GM23338 (cell line): ENCODE measurements at regions not wholly inside any gene's neighbourhood (a gene's known extent, or its start where the extent isn't known, plus 50 kb on each side); places are given as distances from the start of the nearest gene placed in this dataset.

ENCODE experiments used
- ATAC-seq: fragments of 200-7000 bp; cut with Tn5 transposase; 3 replicates; pipeline ENCODE4 v1.9.1; 2020
- DNase-seq: peaks from one replicate; pipeline ENCODE4 v3.0.0-alpha.2; 2015; ENCODE audit warnings: low spot score
- H2AFZ ChIP-seq: fragments of 200-600 bp; sonication (generic); 2 replicates; pipeline ENCODE4 v1.8.0; 2016; ENCODE audit warnings: antibody characterized with exemption, mild to moderate bottlenecking, moderate library complexity
- H3F3A ChIP-seq: fragments of 200-600 bp; sonication (generic); replicated peaks from 2 replicates; pipeline ENCODE4 v1.8.0; 2017; ENCODE audit warnings: antibody characterized with exemption, mixed run types, low read depth
- H3K27ac ChIP-seq: fragments of 200-600 bp; sonication (generic); 2 replicates; pipeline ENCODE4 v1.6.1; 2016; ENCODE audit warnings: low read depth
- H3K27me3 ChIP-seq: fragments of 200-600 bp; sonication (generic); 2 replicates; pipeline ENCODE4 v1.8.0; 2016; ENCODE audit warnings: mild to moderate bottlenecking, mixed run types, moderate library complexity; ENCODE audit not compliant: insufficient read depth
- H3K36me3 ChIP-seq: fragments of 200-600 bp; sonication (generic); 2 replicates; pipeline ENCODE4 v1.8.0; 2016; ENCODE audit warnings: mild to moderate bottlenecking; ENCODE audit not compliant: insufficient read depth
- H3K4me1 ChIP-seq: fragments of 200-600 bp; sonication (generic); 2 replicates; pipeline ENCODE4 v1.8.0; 2016; ENCODE audit warnings: mild to moderate bottlenecking, moderate library complexity; ENCODE audit not compliant: insufficient read depth
- H3K4me2 ChIP-seq: fragments of 200-600 bp; sonication (generic); 2 replicates; pipeline ENCODE4 v1.7.1; 2017; ENCODE audit warnings: mixed run types
- H3K4me3 ChIP-seq: fragments of 200-600 bp; sonication (generic); 2 replicates; pipeline ENCODE4 v1.6.1; 2016; ENCODE audit warnings: mixed run types
- H3K79me2 ChIP-seq: fragments of 200-600 bp; sonication (generic); replicated peaks from 2 replicates; pipeline ENCODE4 v1.8.0; 2017; ENCODE audit warnings: mild to moderate bottlenecking; ENCODE audit not compliant: insufficient read depth
- H3K9me2 ChIP-seq: fragments of 200-600 bp; sonication (generic); 2 replicates; pipeline ENCODE4 v1.8.0; 2017; ENCODE audit not compliant: insufficient read depth
- H4K20me1 ChIP-seq: fragments of 200-600 bp; sonication (generic); replicated peaks from 2 replicates; pipeline ENCODE4 v1.8.0; 2017; ENCODE audit warnings: mild to moderate bottlenecking; ENCODE audit not compliant: insufficient read depth
- H3K27ac Mint-ChIP-seq: 2 replicates; pipeline ENCODE4 v1.8.0; 2020; ENCODE audit warnings: inconsistent platforms, mild to moderate bottlenecking, moderate library complexity, mixed read lengths
- H3K27me3 Mint-ChIP-seq: 3 replicates; pipeline ENCODE4 v1.8.0; 2022; ENCODE audit warnings: low read depth, mild to moderate bottlenecking, moderate library complexity, mixed read lengths, inconsistent platforms; ENCODE audit not compliant: insufficient read depth, poor library complexity
- H3K36me3 Mint-ChIP-seq: 3 replicates; pipeline ENCODE4 v1.8.0; 2021; ENCODE audit warnings: low read depth, mild to moderate bottlenecking, inconsistent platforms, moderate library complexity, mixed read lengths
- H3K4me1 Mint-ChIP-seq: 3 replicates; pipeline ENCODE4 v1.8.0; 2020; ENCODE audit warnings: mild to moderate bottlenecking, inconsistent platforms, mixed read lengths
- H3K4me3 Mint-ChIP-seq: 3 replicates; pipeline ENCODE4 v1.8.0; 2021; ENCODE audit warnings: moderate library complexity, mild to moderate bottlenecking, inconsistent platforms, mixed read lengths
- H3K9me3 Mint-ChIP-seq: 3 replicates; pipeline ENCODE4 v1.8.0; 2020; ENCODE audit warnings: moderate library complexity, mild to moderate bottlenecking, inconsistent platforms, mixed read lengths
- CREB1 ChIP-seq: fragments of 250-450 bp; sonication (Bioruptor Pico); IDR thresholded peaks from 2 replicates; pipeline ENCODE4 v1.5.0; 2020; ENCODE audit warnings: low read depth, mild to moderate bottlenecking, moderate library complexity
- CTCF ChIP-seq, 2 experiments: fragments of 200-600 bp in 1 of 2; sonication (generic) in 1 of 2; conservative IDR thresholded peaks; 2 replicates each; pipeline versions ENCODE4 v1.5.1 to v1.6.1; 2016 to 2017; ENCODE audit warnings: antibody characterized with exemption in 2 of 2, low read depth in 2 of 2, mild to moderate bottlenecking in 2 of 2, moderate library complexity in 1 of 2
- ETS1 ChIP-seq: IDR thresholded peaks from 2 replicates; pipeline ENCODE4 v1.6.1; 2016; ENCODE audit warnings: antibody characterized with exemption
- EZH2 ChIP-seq: fragments of 200-600 bp; sonication (generic); IDR thresholded peaks from one replicate; pipeline ENCODE4 v1.8.0; 2017; ENCODE audit warnings: antibody characterized with exemption, mild to moderate bottlenecking, low read depth; ENCODE audit not compliant: unreplicated experiment
- EZH2phosphoT487 ChIP-seq: fragments of 200-600 bp; sonication (generic); IDR thresholded peaks from one replicate; pipeline ENCODE4 v1.8.1; 2018; ENCODE audit warnings: antibody characterized with exemption; ENCODE audit not compliant: unreplicated experiment
- JUNB ChIP-seq: IDR thresholded peaks from one replicate; pipeline ENCODE4 v1.6.1; 2016; ENCODE audit warnings: antibody characterized with exemption; ENCODE audit not compliant: unreplicated experiment
- NANOG ChIP-seq: IDR thresholded peaks from 2 replicates; pipeline ENCODE4 v1.6.1; 2016; ENCODE audit warnings: antibody characterized with exemption, borderline replicate concordance
- POLR2AphosphoS5 ChIP-seq: IDR thresholded peaks from 2 replicates; pipeline ENCODE4 v1.6.1; 2016; ENCODE audit warnings: antibody characterized with exemption, low read depth
- REST ChIP-seq: IDR thresholded peaks from one replicate; pipeline ENCODE4 v1.6.1; 2018; ENCODE audit warnings: antibody characterized with exemption; ENCODE audit not compliant: unreplicated experiment
- STAT1 ChIP-seq: IDR thresholded peaks from one replicate; pipeline ENCODE4 v1.6.1; 2016; ENCODE audit warnings: antibody characterized with exemption; ENCODE audit not compliant: unreplicated experiment
- ZNF114 ChIP-seq: fragments of 250-450 bp; sonication (Bioruptor Pico); IDR thresholded peaks from 2 replicates; pipeline ENCODE4 v1.5.0; 2020; ENCODE audit warnings: mild to moderate bottlenecking, moderate library complexity
- ZNF331 ChIP-seq: fragments of 250-450 bp; sonication (Bioruptor Pico); IDR thresholded peaks from 2 replicates; pipeline ENCODE4 v1.5.0; 2020; ENCODE audit warnings: low read depth, mild to moderate bottlenecking, moderate library complexity
- ZNF462 ChIP-seq: fragments of 250-450 bp; sonication (Bioruptor Pico); IDR thresholded peaks from 2 replicates; pipeline ENCODE4 v1.5.0; 2020; ENCODE audit warnings: mild to moderate bottlenecking, moderate library complexity

GRCh38 chr1:234696148-234696576 lies 86.2 kb upstream of the IRF2BP2 start:
- no peaks in the 10 kb centered on the region for H3K27me3 ChIP-seq
- no peak overlapping the region for H2AFZ ChIP-seq
- ATAC-seq = no peak
- H3K4me3 Mint-ChIP-seq = no peak overlapping the region
- H3K4me1 ChIP-seq = no peaks in the 10 kb centered on the region
- H3K27me3 Mint-ChIP-seq = no peaks in the 10 kb centered on the region
- H3K79me2 ChIP-seq = no peaks in the 10 kb centered on the region
- no peaks in the 10 kb centered on the region for H4K20me1 ChIP-seq
- 0 out of 2 replicates have a peak, but pooled peaks cover 6% of the 10 kb centered on the region for H3K9me2 ChIP-seq
- no peak overlapping the region for H3K4me2 ChIP-seq
- H3K4me3 ChIP-seq = no peak overlapping the region
- no peaks in the 10 kb centered on the region; the same call in 2 of the 3 replicates for H3K9me3 Mint-ChIP-seq
- no peak overlapping the region for H3K27ac ChIP-seq
- no peak overlapping the region for H3K27ac Mint-ChIP-seq
- H3K36me3 Mint-ChIP-seq = no peaks in the 10 kb centered on the region
- no peak for DNase-seq
- no peaks in the 10 kb centered on the region for H3K36me3 ChIP-seq
- no peaks in the 10 kb centered on the region for H3F3A ChIP-seq
- H3K4me1 Mint-ChIP-seq = no peaks in the 10 kb centered on the region
- TF ChIP-seq ETS1 (no peak), STAT1 (no peak), CREB1 (CRISPR knock-in tag) (no peak), ZNF331 (no peak), ZNF114 (CRISPR knock-in tag) (no peak), REST (no peak), CTCF (conservative IDR thresholded peaks at IDR 0.05; ENCODE audit: low read depth in 2 of 2) (no peak), NANOG (no peak), ZNF462 (CRISPR knock-in tag) (no peak), JUNB (no peak), POLR2AphosphoS5 (no peak), EZH2 (no peak), EZH2phosphoT487 (no peak)
